Endothelial cell of umbilical vein (primary cell): ENCODE measurements at regions not wholly inside any gene's neighbourhood (a gene's known extent, or its start where the extent isn't known, plus 50 kb on each side); places are given as distances from the start of the nearest gene placed in this dataset.

Source experiments
- BruUV-seq: library from RNA; stranded (reverse); fragments of 400-500 nt; replicated peaks from 2 replicates; lab custom pipeline; 2021; lab: Mats Ljungman, UMichigan
- CTCF ChIA-PET: fragments of 300-600, 350-600 bp; sonication (Branson Sonifier 250); formaldehyde crosslinking; loops from one replicate; lab custom pipeline; 2021; ENCODE audit warnings: antibody characterized with exemption, inconsistent platforms; lab: Charles Lee
- POLR2A ChIA-PET: fragments of 300-600, 350-600 bp; sonication (Branson Sonifier 250); formaldehyde crosslinking; loops from one replicate; lab custom pipeline; 2021; ENCODE audit warnings: antibody characterized with exemption, inconsistent platforms; lab: Charles Lee
- DNase-seq: peaks from one replicate; pipeline ENCODE4 v3.0.0-alpha.2; 2011; ENCODE audit warnings: low read depth, low spot score
- FAIRE-seq: peaks from 2 replicates; lab custom pipeline; 2011; peaks lifted over from hg19 to GRCh38; lab: Jason Lieb, UNC
- H2AFZ ChIP-seq: 2 replicates; pipeline ENCODE4 v1.6.0; 2012; ENCODE audit warnings: low read depth, low read length, control low read depth, inconsistent platforms
- H3K27ac ChIP-seq: 2 replicates; pipeline ENCODE4 v1.5.1; 2011; ENCODE audit warnings: low read depth, mild to moderate bottlenecking, control low read depth, low read length, moderate library complexity; ENCODE audit not compliant: insufficient read depth
- H3K27me3 ChIP-seq, 2 experiments: 2 replicates each; pipeline versions ENCODE4 v1.6.0 to v1.6.1; 2011; ENCODE audit warnings: low read length in 2 of 2, mixed read lengths in 1 of 2; ENCODE audit not compliant: control insufficient read depth in 2 of 2, insufficient read depth in 2 of 2
- H3K36me3 ChIP-seq, 2 experiments: 2 replicates in 1 of 2; 3 replicates in 1 of 2; pipeline ENCODE4 v1.5.1; 2011; ENCODE audit warnings: low read length in 2 of 2, mild to moderate bottlenecking in 1 of 2, moderate library complexity in 1 of 2; ENCODE audit not compliant: control insufficient read depth in 2 of 2, insufficient read depth in 2 of 2; ENCODE audit errors: extremely low read depth in 1 of 2
- H3K4me1 ChIP-seq: 3 replicates; pipeline ENCODE4 v1.5.1; 2011; ENCODE audit warnings: mild to moderate bottlenecking, low read length; ENCODE audit not compliant: control insufficient read depth, insufficient read depth; ENCODE audit errors: extremely low read depth
- H3K4me2 ChIP-seq: 2 replicates; pipeline ENCODE4 v1.6.1; 2011; ENCODE audit warnings: low read length, control low read depth, mixed read lengths; ENCODE audit not compliant: insufficient read depth
- H3K4me3 ChIP-seq, 3 experiments: fragments of 200-600 bp in 1 of 3; sonication (generic), shearing (Covaris generic) in 1 of 3; replicated peaks in 1 of 3; 2 replicates each; pipeline ENCODE4 v1.5.1; 2011 to 2016; ENCODE audit warnings: control low read depth in 3 of 3, low read length in 3 of 3, mild to moderate bottlenecking in 2 of 3, inconsistent platforms in 1 of 3, low read depth in 1 of 3, moderate library complexity in 1 of 3; ENCODE audit not compliant: insufficient read depth in 1 of 3
- H3K79me2 ChIP-seq: 2 replicates; pipeline ENCODE4 v1.6.0; 2012; ENCODE audit warnings: low read length, inconsistent platforms; ENCODE audit not compliant: control insufficient read depth, insufficient read depth
- H3K9ac ChIP-seq: replicated peaks from 2 replicates; pipeline ENCODE3; 2011; ENCODE audit warnings: low read length, control low read depth; ENCODE audit not compliant: insufficient read depth; ENCODE audit errors: extremely low read depth
- H3K9me1 ChIP-seq: replicated peaks from 3 replicates; pipeline ENCODE4 v1.6.0; 2011; ENCODE audit warnings: mild to moderate bottlenecking, low read length; ENCODE audit not compliant: control insufficient read depth, insufficient read depth; ENCODE audit errors: extremely low read depth
- H3K9me3 ChIP-seq: replicated peaks from 2 replicates; pipeline ENCODE4 v1.5.1; 2012; ENCODE audit warnings: low read length, inconsistent platforms; ENCODE audit not compliant: control insufficient read depth, insufficient read depth
- H4K20me1 ChIP-seq: replicated peaks from 2 replicates; pipeline ENCODE3; 2011; ENCODE audit warnings: mild to moderate bottlenecking, low read length; ENCODE audit not compliant: control insufficient read depth, insufficient read depth; ENCODE audit errors: extremely low read depth
- CTCF ChIP-seq, 2 donors: IDR thresholded peaks; 1 replicate in 1 of 2; 2 replicates in 1 of 2; pipeline ENCODE4 v1.5.1; 2011; ENCODE audit warnings: low read length in 2 of 2, mild to moderate bottlenecking in 2 of 2, moderate library complexity in 2 of 2, control low read depth in 1 of 2, inconsistent platforms in 1 of 2, low read depth in 1 of 2; ENCODE audit not compliant: insufficient read depth in 1 of 2; ENCODE audit errors: extremely low read depth in 1 of 2
- EZH2 ChIP-seq: IDR thresholded peaks from 2 replicates; pipeline ENCODE4 v1.6.1; 2012; ENCODE audit warnings: borderline replicate concordance, low read depth, mild to moderate bottlenecking, moderate library complexity, low read length, inconsistent platforms; ENCODE audit not compliant: severe bottlenecking
- FOS ChIP-seq: IDR thresholded peaks from 2 replicates; pipeline ENCODE4 v1.6.1; 2011; ENCODE audit warnings: mild to moderate bottlenecking, low read length, moderate library complexity, borderline replicate concordance; ENCODE audit not compliant: insufficient read depth
- GATA2 ChIP-seq: IDR thresholded peaks from 2 replicates; pipeline ENCODE4 v1.7.0; 2011; ENCODE audit warnings: low read depth, mild to moderate bottlenecking, moderate library complexity, mixed read lengths, low read length; ENCODE audit not compliant: insufficient read length, insufficient read depth
- JUN ChIP-seq: IDR thresholded peaks from 2 replicates; pipeline ENCODE4 v1.6.1; 2011; ENCODE audit warnings: borderline replicate concordance, low read depth; ENCODE audit not compliant: insufficient read length, insufficient read depth
- MYC ChIP-seq: IDR thresholded peaks from one replicate; pipeline ENCODE4 v1.6.1; 2011; ENCODE audit warnings: mild to moderate bottlenecking, low read depth, low read length
- POLR2A ChIP-seq: IDR thresholded peaks from 2 replicates; pipeline ENCODE4 v1.6.1; 2012; ENCODE audit warnings: low read depth, mild to moderate bottlenecking, control low read depth, low read length
- POLR2AphosphoS5 ChIP-seq: IDR thresholded peaks from 2 replicates; pipeline ENCODE4 v1.6.1; 2012; ENCODE audit warnings: low read depth, mild to moderate bottlenecking, control low read depth, low read length, moderate library complexity; ENCODE audit not compliant: insufficient read depth
- dilution Hi-C: fragments of 300-500 bp; cut with MboI; formaldehyde crosslinking; loops from one replicate; pipeline ENCODE4 v1.15.0; 2019; ENCODE audit warnings: low sequenced_read_pairs; ENCODE audit not compliant: extremely low pct_ligation_motif_present
- intact Hi-C: fragments of 100-400 bp; cut with micrococcal nuclease; formaldehyde crosslinking; loops from one replicate; pipeline ENCODE4 v1.10.0; 2022
- TF ChIP-seq, protein P1 (sequence below): IDR thresholded peaks from 2 replicates; pipeline ENCODE4 v1.6.1; 2011; ENCODE audit not compliant: insufficient read depth, insufficient read length

GRCh38 chr7:41449694-41450093 lies 253.2 kb downstream of the INHBA start:
- CTCF ChIA-PET = no interaction called here
- dilution Hi-C loops = no loop called here

More at GRCh38 chr7:41449694-41450093, 253.2 kb downstream of the INHBA start:
- no TSS peak for BruUV-seq
- intact Hi-C loops = no loop called here
- no peak for FAIRE-seq
- no peaks in the 10 kb centered on the region for H3K79me2 ChIP-seq
- H3K9me3 ChIP-seq = no peaks in the 10 kb centered on the region
- H3K4me3 ChIP-seq = no peak overlapping the region
- no peaks in the 10 kb centered on the region for H3K36me3 ChIP-seq
- no peaks in the 10 kb centered on the region for H3K27me3 ChIP-seq
- no peaks in the 10 kb centered on the region for H3K9me1 ChIP-seq
- TF ChIP-seq GATA2 (no peak), FOS (no peak), POLR2A (no peak), MYC (no peak), POLR2AphosphoS5 (no peak), JUN (no peak), EZH2 (no peak), CTCF (IDR thresholded peaks at IDR 0.05; ENCODE audit: extremely low read depth in 1 of 2, insufficient read depth in 1 of 2, low read depth in 1 of 2, low read length in 2 of 2) (no peak)
- TF ChIP-seq, protein P1, sequence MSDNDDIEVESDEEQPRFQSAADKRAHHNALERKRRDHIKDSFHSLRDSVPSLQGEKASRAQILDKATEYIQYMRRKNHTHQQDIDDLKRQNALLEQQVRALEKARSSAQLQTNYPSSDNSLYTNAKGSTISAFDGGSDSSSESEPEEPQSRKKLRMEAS = no peak
- H3K27ac ChIP-seq = no peak overlapping the region
- DNase-seq = no peak
- H2AFZ ChIP-seq = no peak overlapping the region
- H3K4me2 ChIP-seq = no peak overlapping the region
- H3K9ac ChIP-seq = no peak overlapping the region
- H3K4me1 ChIP-seq = no peaks in the 10 kb centered on the region
- no peaks in the 10 kb centered on the region for H4K20me1 ChIP-seq
- POLR2A ChIA-PET = no interaction called here
